IPS-18a (cell line): ENCODE measurements at regions not wholly inside any gene's neighbourhood (a gene's known extent, or its start where the extent isn't known, plus 50 kb on each side); places are given as distances from the start of the nearest gene placed in this dataset.

Source experiments
- H3K27ac ChIP-seq: one replicate; pipeline ENCODE4 v1.5.1; 2013; ENCODE audit warnings: low read length
- H3K27me3 ChIP-seq: one replicate; pipeline ENCODE4 v1.6.1; 2013; ENCODE audit warnings: mild to moderate bottlenecking, low read length; ENCODE audit not compliant: control insufficient read depth, insufficient read depth
- H3K36me3 ChIP-seq: one replicate; pipeline ENCODE4 v1.6.1; 2013; ENCODE audit warnings: low read depth, low read length; ENCODE audit not compliant: control insufficient read depth
- H3K4me1 ChIP-seq: one replicate; pipeline ENCODE4 v1.6.1; 2013; ENCODE audit warnings: low read depth, low read length; ENCODE audit not compliant: control insufficient read depth
- H3K4me3 ChIP-seq: one replicate; pipeline ENCODE4 v1.5.1; 2013; ENCODE audit warnings: low read length
- H3K9ac ChIP-seq: one replicate; pipeline ENCODE4 v1.6.1; 2013; ENCODE audit warnings: mild to moderate bottlenecking, low read length, moderate library complexity
- H3K9me3 ChIP-seq: one replicate; pipeline ENCODE4 v1.6.1; 2013; ENCODE audit warnings: low read depth, low read length; ENCODE audit not compliant: control insufficient read depth

- Histone ChIP-seq H3K9me3 (no peaks in the 10 kb centered on the region), H3K4me1 (no peaks in the 10 kb centered on the region), H3K27me3 (no peaks in the 10 kb centered on the region), H3K27ac (no peak overlapping the region), H3K4me3 (no peak overlapping the region), H3K36me3 (no peaks in the 10 kb centered on the region), H3K9ac (no peak overlapping the region)
These were observed 1193.1 kb upstream of the MIR17HG start for GRCh38 chr13:90154311-90154960.

GRCh38 chr13:90156390-90156789 lies 1191.1 kb upstream of the MIR17HG start:
- H3K4me1 ChIP-seq, result no peaks in the 10 kb centered on the region
- no peak overlapping the region for H3K9ac ChIP-seq
- no peaks in the 10 kb centered on the region for H3K27me3 ChIP-seq
- no peaks in the 10 kb centered on the region for H3K9me3 ChIP-seq
- H3K4me3 ChIP-seq, result no peak overlapping the region
- no peaks in the 10 kb centered on the region for H3K36me3 ChIP-seq
- no peak overlapping the region for H3K27ac ChIP-seq

- Histone ChIP-seq H3K27me3 (no peaks in the 10 kb centered on the region), H3K4me3 (no peak overlapping the region), H3K27ac (no peak overlapping the region), H3K9me3 (no peaks in the 10 kb centered on the region), H3K36me3 (no peaks in the 10 kb centered on the region), H3K9ac (no peak overlapping the region), H3K4me1 (no peaks in the 10 kb centered on the region)
These were observed 1178.5 kb upstream of the MIR17HG start for GRCh38 chr13:90168953-90169352.

- Histone ChIP-seq H3K27ac (no peak overlapping the region), H3K9me3 (no peaks in the 10 kb centered on the region), H3K36me3 (no peaks in the 10 kb centered on the region), H3K4me1 (no peaks in the 10 kb centered on the region), H3K4me3 (no peak overlapping the region), H3K9ac (no peak overlapping the region), H3K27me3 (no peaks in the 10 kb centered on the region)
These were observed 1177.3 kb upstream of the MIR17HG start for GRCh38 chr13:90170208-90170607.

- Histone ChIP-seq H3K9ac (no peak overlapping the region), H3K27me3 (no peaks in the 10 kb centered on the region), H3K36me3 (no peaks in the 10 kb centered on the region), H3K9me3 (no peaks in the 10 kb centered on the region), H3K4me3 (no peak overlapping the region), H3K27ac (no peak overlapping the region), H3K4me1 (no peaks in the 10 kb centered on the region)
These were observed 1175.8 kb upstream of the MIR17HG start for GRCh38 chr13:90171649-90172048.

GRCh38 chr13:90177512-90177911 lies 1170.0 kb upstream of the MIR17HG start:
- H3K27ac ChIP-seq, result no peak overlapping the region
- no peaks in the 10 kb centered on the region for H3K9me3 ChIP-seq
- H3K4me1 ChIP-seq, result no peaks in the 10 kb centered on the region
- no peaks in the 10 kb centered on the region for H3K27me3 ChIP-seq
- no peak overlapping the region for H3K9ac ChIP-seq
- H3K4me3 ChIP-seq, result no peak overlapping the region
- H3K36me3 ChIP-seq, result no peaks in the 10 kb centered on the region

GRCh38 chr13:90184355-90184754 lies 1163.1 kb upstream of the MIR17HG start:
- H3K27me3 ChIP-seq, result no peaks in the 10 kb centered on the region
- no peaks in the 10 kb centered on the region for H3K4me1 ChIP-seq
- no peak overlapping the region for H3K9ac ChIP-seq
- no peaks in the 10 kb centered on the region for H3K9me3 ChIP-seq
- H3K27ac ChIP-seq, result no peak overlapping the region
- no peaks in the 10 kb centered on the region for H3K36me3 ChIP-seq
- no peak overlapping the region for H3K4me3 ChIP-seq

GRCh38 chr13:90185734-90186133 lies 1161.8 kb upstream of the MIR17HG start:
- no peaks in the 10 kb centered on the region for H3K4me1 ChIP-seq
- H3K27me3 ChIP-seq, result no peaks in the 10 kb centered on the region
- H3K4me3 ChIP-seq, result no peak overlapping the region
- no peaks in the 10 kb centered on the region for H3K36me3 ChIP-seq
- H3K9me3 ChIP-seq, result no peaks in the 10 kb centered on the region
- no peak overlapping the region for H3K27ac ChIP-seq
- H3K9ac ChIP-seq, result no peak overlapping the region

GRCh38 chr13:90187478-90188350 lies 1159.8 kb upstream of the MIR17HG start:
- H3K4me1 ChIP-seq, result no peaks in the 10 kb centered on the region
- no peaks in the 10 kb centered on the region for H3K9me3 ChIP-seq
- no peak overlapping the region for H3K27ac ChIP-seq
- H3K4me3 ChIP-seq, result no peak overlapping the region
- no peak overlapping the region for H3K9ac ChIP-seq
- no peaks in the 10 kb centered on the region for H3K27me3 ChIP-seq
- H3K36me3 ChIP-seq, result no peaks in the 10 kb centered on the region

GRCh38 chr13:90188351-90188636 lies 1159.2 kb upstream of the MIR17HG start:
- Histone ChIP-seq H3K4me1 (no peaks in the 10 kb centered on the region), H3K27me3 (no peaks in the 10 kb centered on the region), H3K4me3 (no peak overlapping the region), H3K9ac (no peak overlapping the region), H3K27ac (no peak overlapping the region), H3K9me3 (no peaks in the 10 kb centered on the region), H3K36me3 (no peaks in the 10 kb centered on the region)

GRCh38 chr13:90197722-90198121 lies 1149.8 kb upstream of the MIR17HG start:
- H3K4me3 ChIP-seq, result no peak overlapping the region
- H3K4me1 ChIP-seq, result no peaks in the 10 kb centered on the region
- no peaks in the 10 kb centered on the region for H3K36me3 ChIP-seq
- H3K27me3 ChIP-seq, result no peaks in the 10 kb centered on the region
- no peaks in the 10 kb centered on the region for H3K9me3 ChIP-seq
- H3K27ac ChIP-seq, result no peak overlapping the region
- H3K9ac ChIP-seq, result no peak overlapping the region

GRCh38 chr13:90201202-90201601 lies 1146.3 kb upstream of the MIR17HG start:
- Histone ChIP-seq H3K9ac (no peak overlapping the region), H3K27ac (no peak overlapping the region), H3K9me3 (no peaks in the 10 kb centered on the region), H3K4me3 (no peak overlapping the region), H3K27me3 (no peaks in the 10 kb centered on the region), H3K36me3 (no peaks in the 10 kb centered on the region), H3K4me1 (no peaks in the 10 kb centered on the region)
